Activated T-cell treated with anti-CD3 and anti-CD28 coated beads, Interleukin-2, amount 50 U/mL, for 48 hours (primary cell): ENCODE measurements at regions not wholly inside any gene's neighbourhood (a gene's known extent, or its start where the extent isn't known, plus 50 kb on each side); places are given as distances from the start of the nearest gene placed in this dataset.
"Not testable (repeated sequence)": the region's sequence is repeated elsewhere in the genome, so short reads cannot be mapped to it uniquely, and the experiment has no call there.

Source experiments
- DNase-seq, 2 experiments: peaks; one replicate each; pipeline ENCODE4 v3.0.0-alpha.2; 2020

- no peak for DNase-seq
Measured at GRCh38 chr4:180217070-180217469, 2026.1 kb upstream of the TENM3 start.

- no peak for DNase-seq
Measured at GRCh38 chr4:180219080-180219479, 2024.1 kb upstream of the TENM3 start.

- no peak for DNase-seq
Measured at GRCh38 chr4:180225977-180226376, 2017.2 kb upstream of the TENM3 start.

- no peak for DNase-seq
Measured at GRCh38 chr4:180234730-180235129, 2008.5 kb upstream of the TENM3 start.

- no peak for DNase-seq
Measured at GRCh38 chr4:180240670-180241069, 2002.5 kb upstream of the TENM3 start.

GRCh38 chr4:180253419-180253818 lies 1989.8 kb upstream of the TENM3 start:
- DNase-seq = no peak

GRCh38 chr4:180261346-180261745 lies 1981.9 kb upstream of the TENM3 start:
- DNase-seq = no peak

- DNase-seq = no peak
Measured at GRCh38 chr4:180280076-180280475, 1963.1 kb upstream of the TENM3 start.

- no peak for DNase-seq
Measured at GRCh38 chr4:180280726-180281297, 1962.4 kb upstream of the TENM3 start.

GRCh38 chr4:180281724-180282123 lies 1961.5 kb upstream of the TENM3 start:
- no peak for DNase-seq

GRCh38 chr4:180284267-180284666 lies 1958.9 kb upstream of the TENM3 start:
- no peak for DNase-seq

- DNase-seq = no peak
Measured at GRCh38 chr4:180285796-180286195, 1957.4 kb upstream of the TENM3 start.

GRCh38 chr4:180292339-180292738 lies 1950.9 kb upstream of the TENM3 start:
- no peak for DNase-seq

GRCh38 chr4:180296036-180296599 lies 1947.1 kb upstream of the TENM3 start:
- no peak for DNase-seq

GRCh38 chr4:180304321-180304720 lies 1938.9 kb upstream of the TENM3 start:
- no peak for DNase-seq

GRCh38 chr4:180310616-180311015 lies 1932.6 kb upstream of the TENM3 start:
- no peak for DNase-seq

GRCh38 chr4:180314972-180315371 lies 1928.2 kb upstream of the TENM3 start:
- no peak for DNase-seq

- DNase-seq = no peak
Measured at GRCh38 chr4:180330521-180330920, 1912.7 kb upstream of the TENM3 start.

GRCh38 chr4:180333162-180333561 lies 1910.0 kb upstream of the TENM3 start:
- DNase-seq = no peak

GRCh38 chr4:180335566-180335965 lies 1907.6 kb upstream of the TENM3 start:
- no peak for DNase-seq

- no peak for DNase-seq
Measured at GRCh38 chr4:180336494-180337090, 1906.6 kb upstream of the TENM3 start.

- no peak for DNase-seq
Measured at GRCh38 chr4:180341926-180342325, 1901.3 kb upstream of the TENM3 start.

GRCh38 chr4:180350901-180351300 lies 1892.3 kb upstream of the TENM3 start:
- DNase-seq = no peak

- DNase-seq = no peak
Measured at GRCh38 chr4:180356766-180357165, 1886.4 kb upstream of the TENM3 start.

- not testable (repeated sequence) for DNase-seq
Measured at GRCh38 chr4:180360113-180360512, 1883.1 kb upstream of the TENM3 start.
